Gastrocnemius medialis (tissue), 4 donors: ENCODE measurements at regions not wholly inside any gene's neighbourhood (a gene's known extent, or its start where the extent isn't known, plus 50 kb on each side); places are given as distances from the start of the nearest gene placed in this dataset.

Experiments used
- ATAC-seq, 2 donors: fragments of 150-250 bp; one replicate each; pipeline ENCODE4 v1.9.1; 2016
- DNase-seq, 2 donors: peaks; one replicate each; pipeline ENCODE4 v3.0.0-alpha.2; 2019
- H3K27ac ChIP-seq, 4 donors: fragments of 200-600 bp; sonication (generic); 1 replicate in 1 of 4; 2 replicates in 3 of 4; pipeline ENCODE4 v1.5.1; 2016 to 2018; ENCODE audit warnings: mild to moderate bottlenecking in 2 of 4, moderate library complexity in 1 of 4
- H3K27me3 ChIP-seq, 3 donors: fragments of 200-600 bp; sonication (generic) in 2 of 3; 1 replicate in 1 of 3; 2 replicates in 2 of 3; pipeline versions ENCODE4 v1.5.1 to v1.6.0; 2016 to 2019; ENCODE audit warnings: mild to moderate bottlenecking in 1 of 3, moderate library complexity in 1 of 3
- H3K36me3 ChIP-seq, 2 donors: fragments of 200-600 bp; sonication (generic) in 1 of 2; one replicate each; pipeline ENCODE4 v1.5.1; 2017 to 2018
- H3K4me1 ChIP-seq, 2 donors: fragments of 200-600 bp; sonication (generic) in 1 of 2; one replicate each; pipeline ENCODE4 v1.5.1; 2016 to 2017; ENCODE audit warnings: mild to moderate bottlenecking in 2 of 2
- H3K4me3 ChIP-seq, 4 donors: fragments of 200-600 bp; sonication (generic) in 3 of 4; 1 replicate in 1 of 4; 2 replicates in 3 of 4; pipeline ENCODE4 v1.5.1; 2016 to 2019; ENCODE audit warnings: mild to moderate bottlenecking in 2 of 4
- H3K9me3 ChIP-seq, 3 donors: fragments of 200-600 bp; sonication (generic) in 2 of 3; 1 replicate in 1 of 3; 2 replicates in 2 of 3; pipeline ENCODE4 v1.5.1; 2016 to 2019
- POLR2A ChIP-seq, 2 donors: fragments of 450-650 bp; IDR thresholded peaks; one replicate each; pipeline ENCODE4 v1.6.1; 2017; ENCODE audit warnings: antibody characterized with exemption in 2 of 2, mild to moderate bottlenecking in 2 of 2, moderate library complexity in 2 of 2
- in situ Hi-C, 4 donors: fragments of 200-750 bp; cut with MboI; loops; one replicate each; pipeline versions ENCODE4 v1.15.0 to v1.8.0; 2017; ENCODE audit warnings: low sequenced_read_pairs in 4 of 4
- intact Hi-C: fragments of 100-400 bp; cut with DNase I; formaldehyde crosslinking; loops from one replicate; pipeline ENCODE4 v1.15.1; 2023; ENCODE audit warnings: low total_unique reads
- TF ChIP-seq, protein P1 (sequence below), 5 experiments: fragments of 450-650 bp in 3 of 5; fragments of 200-600 bp in 2 of 5; sonication (generic) in 2 of 5; IDR thresholded peaks in 4 of 5; conservative IDR thresholded peaks in 1 of 5; 1 replicate in 4 of 5; 2 replicates in 1 of 5; pipeline ENCODE4 v1.5.1; 2016 to 2019; ENCODE audit warnings: antibody characterized with exemption in 5 of 5, mild to moderate bottlenecking in 3 of 5, moderate library complexity in 3 of 5

DNA sequence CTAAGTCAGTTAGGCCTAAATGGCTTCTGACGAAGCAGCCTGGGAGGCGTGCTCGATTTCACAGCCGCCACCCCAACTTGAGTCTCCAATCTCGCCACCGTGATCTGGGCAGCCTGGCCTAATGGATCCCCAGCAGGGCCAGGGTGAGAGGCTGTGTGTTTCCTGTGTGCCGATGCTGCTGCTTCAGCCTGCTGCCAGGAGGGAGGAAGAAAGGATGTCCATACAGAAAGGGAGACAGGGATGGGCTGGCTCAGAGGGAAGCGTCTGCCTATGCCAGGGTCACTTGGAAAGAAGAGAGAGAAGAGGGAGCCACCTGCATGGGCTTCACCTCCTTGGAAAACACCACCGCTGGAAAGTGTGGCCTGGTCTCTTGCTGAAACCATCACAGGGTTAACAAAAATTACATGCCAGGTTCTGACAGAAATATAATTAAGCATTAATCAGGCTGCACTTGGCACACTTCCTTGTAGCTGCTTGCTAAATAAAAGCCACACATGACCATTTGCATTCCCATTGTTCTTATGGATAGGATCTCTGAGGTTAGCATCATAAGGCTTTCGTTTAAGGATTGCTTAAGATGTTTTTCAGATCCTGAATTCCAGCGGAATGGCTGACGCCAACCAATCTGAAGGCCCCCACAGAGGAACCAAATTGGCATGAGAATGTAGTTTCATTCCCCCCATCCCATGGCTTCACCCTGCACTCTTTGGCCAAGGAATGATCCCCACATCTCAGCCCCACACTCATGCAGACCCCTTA is 108.8 kb upstream of the SLC1A4 start:
- ATAC-seq = no peak
- in situ Hi-C loops = loop anchor here in 3 of 4 donors (25.0 kb wide), 1 partner anchor 543 kb away; no protein-coding TSS in a partner anchor

DNA sequence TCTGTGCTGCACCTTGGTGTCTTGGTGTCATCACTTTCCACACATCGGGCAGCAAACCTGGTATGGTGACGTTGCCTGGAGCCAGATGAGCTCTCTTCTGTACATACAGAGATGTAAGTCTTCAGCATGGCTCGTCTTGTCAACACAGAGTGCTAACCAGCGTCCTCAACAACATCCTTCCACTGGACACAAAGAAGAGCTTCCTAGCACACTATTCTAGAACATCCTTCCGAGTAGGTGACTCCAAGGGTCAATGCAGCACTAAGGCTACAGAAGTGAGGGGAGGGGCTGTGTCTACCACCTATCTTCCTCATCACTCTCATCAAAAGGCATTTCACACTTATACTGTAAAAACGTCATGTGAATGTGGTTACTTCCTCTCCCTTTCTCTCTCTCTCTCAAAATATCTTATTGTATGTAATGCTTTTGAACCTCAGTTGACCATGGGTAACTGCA is 108.1 kb upstream of the SLC1A4 start:
- no peak for DNase-seq
- no peaks in the 10 kb centered on the region for H3K9me3 ChIP-seq

More for the DNA sequence above, 108.8 kb upstream of the SLC1A4 start:
- TF ChIP-seq, protein P1, sequence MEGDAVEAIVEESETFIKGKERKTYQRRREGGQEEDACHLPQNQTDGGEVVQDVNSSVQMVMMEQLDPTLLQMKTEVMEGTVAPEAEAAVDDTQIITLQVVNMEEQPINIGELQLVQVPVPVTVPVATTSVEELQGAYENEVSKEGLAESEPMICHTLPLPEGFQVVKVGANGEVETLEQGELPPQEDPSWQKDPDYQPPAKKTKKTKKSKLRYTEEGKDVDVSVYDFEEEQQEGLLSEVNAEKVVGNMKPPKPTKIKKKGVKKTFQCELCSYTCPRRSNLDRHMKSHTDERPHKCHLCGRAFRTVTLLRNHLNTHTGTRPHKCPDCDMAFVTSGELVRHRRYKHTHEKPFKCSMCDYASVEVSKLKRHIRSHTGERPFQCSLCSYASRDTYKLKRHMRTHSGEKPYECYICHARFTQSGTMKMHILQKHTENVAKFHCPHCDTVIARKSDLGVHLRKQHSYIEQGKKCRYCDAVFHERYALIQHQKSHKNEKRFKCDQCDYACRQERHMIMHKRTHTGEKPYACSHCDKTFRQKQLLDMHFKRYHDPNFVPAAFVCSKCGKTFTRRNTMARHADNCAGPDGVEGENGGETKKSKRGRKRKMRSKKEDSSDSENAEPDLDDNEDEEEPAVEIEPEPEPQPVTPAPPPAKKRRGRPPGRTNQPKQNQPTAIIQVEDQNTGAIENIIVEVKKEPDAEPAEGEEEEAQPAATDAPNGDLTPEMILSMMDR (IDR thresholded peaks at IDR 0.05 in 4 of 5, conservative IDR thresholded peaks at IDR 0.05 in 1 of 5) = no peak
- no peak for TF ChIP-seq POLR2A (IDR thresholded peaks at IDR 0.05)
- Histone ChIP-seq H3K36me3 (no peaks in the 10 kb centered on the region), H3K27ac (no peak overlapping the region), H3K4me1 (no peaks in the 10 kb centered on the region), H3K9me3 (no peaks in the 10 kb centered on the region), H3K4me3 (no peak overlapping the region), H3K27me3 (no peaks in the 10 kb centered on the region)
- no peak for DNase-seq
- intact Hi-C loops = no loop called here

DNA sequence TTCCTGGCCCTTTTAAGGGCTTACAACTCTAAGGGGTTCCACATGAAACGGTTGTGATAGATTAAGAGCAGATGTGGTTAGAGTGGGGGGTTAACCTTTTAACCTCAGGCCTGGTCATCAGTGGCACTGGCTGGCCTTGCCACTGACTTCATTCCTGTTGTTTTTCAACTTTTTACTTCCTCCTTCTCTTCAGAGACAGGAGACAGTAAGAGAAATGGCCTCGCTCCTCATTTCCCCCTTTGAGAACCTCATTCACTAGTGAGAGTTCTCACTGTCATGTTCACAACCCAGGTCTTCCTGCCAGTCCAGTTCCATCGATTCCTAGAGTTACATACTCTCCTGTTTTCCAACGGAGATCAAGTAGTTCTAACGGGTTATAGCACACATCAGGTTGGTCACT is 101.6 kb upstream of the SLC1A4 start:
- H3K27ac ChIP-seq = no peak overlapping the region
- H3K36me3 ChIP-seq = no peaks in the 10 kb centered on the region
- TF ChIP-seq, protein P1 (IDR thresholded peaks at IDR 0.05 in 4 of 5, conservative IDR thresholded peaks at IDR 0.05 in 1 of 5) = no peak
- TF ChIP-seq POLR2A (IDR thresholded peaks at IDR 0.05) = no peak
- DNase-seq (no peak), ATAC-seq (no peak)
- H3K9me3 ChIP-seq = no peaks in the 10 kb centered on the region
- no peak overlapping the region for H3K4me3 ChIP-seq
- in situ Hi-C loops (loop anchor here in 3 of 4 donors (25.0 kb wide), 1 partner anchor 550 kb away; no protein-coding TSS in a partner anchor), intact Hi-C loops (no loop called here)
- no peaks in the 10 kb centered on the region for H3K4me1 ChIP-seq
- no peaks in the 10 kb centered on the region for H3K27me3 ChIP-seq

More for the DNA sequence above, 108.1 kb upstream of the SLC1A4 start:
- no peak for TF ChIP-seq POLR2A (IDR thresholded peaks at IDR 0.05)
- TF ChIP-seq, protein P1 (IDR thresholded peaks at IDR 0.05 in 4 of 5, conservative IDR thresholded peaks at IDR 0.05 in 1 of 5) = no peak
- in situ Hi-C loops = loop anchor here in 3 of 4 donors (25.0 kb wide), 1 partner anchor 544 kb away; no protein-coding TSS in a partner anchor
- Histone ChIP-seq H3K4me3 (no peak overlapping the region), H3K36me3 (no peaks in the 10 kb centered on the region), H3K27ac (no peak overlapping the region), H3K27me3 (no peaks in the 10 kb centered on the region), H3K4me1 (no peaks in the 10 kb centered on the region)
- no peak for ATAC-seq
- intact Hi-C loops = no loop called here

DNA sequence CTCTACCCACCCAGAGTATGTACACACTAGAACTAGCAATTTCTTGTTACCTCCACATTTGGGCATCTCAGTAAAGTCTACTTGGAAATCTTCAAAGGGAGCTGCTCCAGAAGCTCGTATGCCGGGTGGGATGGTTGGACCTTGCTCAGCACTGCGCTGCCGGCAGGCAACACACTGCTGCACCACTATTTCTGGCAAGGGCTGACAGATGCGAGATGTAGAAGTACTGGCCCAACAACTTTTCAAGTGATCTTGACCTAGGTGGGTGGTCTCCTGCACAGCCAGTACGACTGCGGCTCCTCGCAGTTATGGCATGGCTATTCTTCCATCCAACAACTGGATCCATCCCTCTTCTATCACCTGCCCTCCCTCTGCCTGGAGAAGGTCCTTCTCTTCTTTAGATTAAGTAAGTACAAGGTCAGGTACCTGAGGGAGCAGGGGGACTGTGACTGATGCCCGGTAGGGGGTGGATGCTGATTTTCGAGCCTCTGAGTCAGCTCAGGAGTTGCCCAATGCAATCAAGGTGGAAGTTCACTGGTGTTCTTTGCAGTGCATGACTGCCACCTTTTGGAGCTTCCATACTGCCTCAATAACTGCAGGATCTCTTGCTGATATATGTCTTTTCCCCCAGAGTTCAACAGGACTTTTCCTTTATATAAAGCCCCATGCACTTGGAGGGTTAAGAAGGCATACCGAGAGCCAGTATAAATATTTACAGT is 100.4 kb upstream of the SLC1A4 start:
- no peak for ATAC-seq
- in situ Hi-C loops = loop anchor here in 3 of 4 donors (25.0 kb wide), 1 partner anchor 551 kb away; no protein-coding TSS in a partner anchor

More for the DNA sequence above, 100.4 kb upstream of the SLC1A4 start:
- Histone ChIP-seq H3K36me3 (no peaks in the 10 kb centered on the region), H3K4me1 (no peaks in the 10 kb centered on the region), H3K4me3 (no peak overlapping the region), H3K27me3 (no peaks in the 10 kb centered on the region), H3K9me3 (no peaks in the 10 kb centered on the region), H3K27ac (no peak overlapping the region)
- TF ChIP-seq, protein P1 (IDR thresholded peaks at IDR 0.05 in 4 of 5, conservative IDR thresholded peaks at IDR 0.05 in 1 of 5) = no peak
- no peak for TF ChIP-seq POLR2A (IDR thresholded peaks at IDR 0.05)
- no peak for DNase-seq
- intact Hi-C loops = no loop called here
